G401 (cell line): ENCODE measurements at regions not wholly inside any gene's neighbourhood (a gene's known extent, or its start where the extent isn't known, plus 50 kb on each side); places are given as distances from the start of the nearest gene placed in this dataset.

ENCODE experiments used
- DNase-seq: peaks from one replicate; pipeline ENCODE4 v3.0.0-alpha.2; 2015; ENCODE audit warnings: low spot score
- in situ Hi-C: cut with HindIII; loops from 2 replicates; pipeline ENCODE4 v1.10.0; 2016; ENCODE audit warnings: low sequenced_read_pairs, mixed read lengths

- no peak for DNase-seq
- in situ Hi-C loops = no loop called here
Measured at GRCh38 chr3:148360051-148360450, 337.7 kb upstream of the AGTR1 start.

DNA sequence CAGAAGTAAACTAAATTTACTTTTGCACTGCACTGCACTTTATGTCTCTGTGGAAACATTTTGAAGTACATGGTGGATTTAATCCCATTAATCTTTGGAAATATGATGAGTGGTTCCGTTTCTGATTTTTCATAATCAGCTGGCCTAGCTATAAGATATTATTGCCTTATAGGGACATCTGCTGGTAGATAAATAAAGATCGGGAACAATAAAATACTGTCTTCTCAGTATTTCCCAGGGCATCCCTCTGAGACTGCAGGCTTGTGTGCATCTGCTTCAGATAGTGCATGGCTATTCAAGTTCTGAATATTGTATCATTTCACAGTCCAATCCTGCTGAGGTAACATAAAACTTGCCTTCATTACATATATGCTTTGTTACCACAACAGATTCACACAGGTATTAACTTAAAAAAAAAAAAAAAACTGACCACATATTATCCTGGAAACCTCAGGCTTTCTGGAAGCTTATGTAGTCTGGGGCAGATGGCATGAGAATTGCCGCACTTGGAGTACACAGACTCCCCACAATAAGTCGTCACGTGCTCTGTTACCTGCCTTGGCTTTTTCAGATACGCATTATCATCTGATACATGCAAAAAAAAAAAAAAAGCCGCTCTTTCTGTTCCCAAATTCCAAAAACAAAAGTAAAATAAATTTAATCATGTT is 330.8 kb upstream of the AGTR1 start:
- in situ Hi-C loops = no loop called here
- peak; percentile 69 for DNase-seq

GRCh38 chr3:148367756-148368155 is 329.9 kb upstream of the AGTR1 start:
- DNase-seq = no peak
- in situ Hi-C loops = no loop called here

DNA sequence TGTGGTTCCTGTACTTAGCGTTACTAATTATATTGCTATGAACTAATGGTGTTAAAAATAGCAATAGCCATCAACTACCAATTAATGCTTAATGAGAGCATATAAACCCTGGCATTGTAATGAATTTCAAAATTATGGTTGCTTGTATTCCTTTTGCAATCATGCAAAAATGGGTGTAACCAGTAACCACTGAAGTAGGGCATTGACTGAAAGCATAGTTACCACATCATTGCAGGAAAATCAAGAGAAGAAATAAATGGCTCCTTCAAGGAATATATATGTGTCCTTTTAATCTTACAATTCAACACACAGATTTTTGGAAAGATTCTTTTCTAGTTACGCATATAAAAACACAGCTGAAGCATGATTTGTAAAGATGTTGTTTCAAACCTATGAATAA is 328.3 kb upstream of the AGTR1 start:
- DNase-seq = no peak
- in situ Hi-C loops = no loop called here

GRCh38 chr3:148372206-148372875 is 325.4 kb upstream of the AGTR1 start:
- in situ Hi-C loops = no loop called here
- no peak for DNase-seq

DNA sequence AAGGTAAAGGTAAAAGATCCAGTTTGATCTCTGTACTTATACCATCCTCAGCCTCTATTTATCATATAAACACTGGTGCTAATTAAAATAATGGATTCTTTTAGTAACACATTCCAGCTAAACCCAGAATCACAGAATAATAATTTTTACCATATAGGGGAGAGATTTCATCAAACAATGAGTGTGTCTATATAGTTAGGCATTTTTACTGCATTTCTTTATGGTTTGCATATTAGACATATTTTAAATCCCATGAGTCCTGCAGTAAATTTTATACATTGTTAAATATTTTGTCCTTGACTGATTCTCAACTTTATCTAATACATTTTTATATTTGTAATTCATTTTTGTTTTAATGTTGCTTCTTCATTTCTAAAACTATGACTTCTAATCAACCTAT is 323.7 kb upstream of the AGTR1 start:
- DNase-seq = no peak
- in situ Hi-C loops = no loop called here

DNA sequence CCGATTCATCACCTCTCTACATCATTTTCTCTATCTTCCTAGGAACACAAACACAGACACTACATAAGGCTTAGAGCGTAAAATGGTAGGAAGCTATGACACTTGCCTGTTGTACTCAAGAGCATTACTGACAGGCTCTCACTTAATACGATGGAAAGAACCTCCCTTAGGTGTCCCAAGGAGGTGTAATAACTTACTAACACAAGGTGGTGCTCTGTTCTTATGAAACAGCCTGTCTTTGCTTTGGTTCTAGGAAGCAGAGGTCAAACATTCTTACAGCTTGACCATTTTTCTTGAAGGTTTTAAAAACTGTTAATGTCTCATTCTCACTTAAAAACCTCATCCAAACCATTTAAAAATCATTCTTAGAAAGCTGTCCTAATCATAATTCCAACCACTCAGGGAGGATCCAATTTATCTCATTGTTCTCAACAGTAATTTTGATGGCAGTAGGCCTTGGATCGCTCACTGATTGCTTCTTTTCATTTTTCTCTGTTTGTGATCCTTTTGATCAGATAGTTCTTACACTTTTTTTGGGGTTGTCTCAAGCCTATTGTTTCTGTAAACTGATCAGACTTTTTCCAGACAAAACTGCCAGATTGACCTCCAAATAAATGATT is 317.8 kb upstream of the AGTR1 start:
- in situ Hi-C loops = no loop called here
- DNase-seq = peak; percentile 68

DNA sequence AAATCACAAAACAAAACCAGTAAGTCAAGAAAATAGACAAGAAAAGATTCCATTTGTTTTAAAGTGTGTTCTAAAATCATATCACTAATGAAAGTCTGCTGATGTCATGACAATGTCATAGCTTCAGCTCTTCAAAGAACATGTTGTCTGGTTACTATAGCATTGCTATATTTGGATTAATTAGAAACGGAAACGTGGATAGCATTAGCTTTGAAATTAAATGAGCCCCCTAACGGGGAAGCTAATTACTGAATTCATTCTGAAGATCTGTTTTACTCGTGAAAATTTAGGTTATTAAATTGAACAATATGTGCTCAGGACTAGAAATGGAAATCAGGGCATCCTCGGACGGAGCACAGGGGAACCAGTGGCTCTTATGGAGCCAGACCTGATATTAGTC is 316.7 kb upstream of the AGTR1 start:
- no peak for DNase-seq
- in situ Hi-C loops = no loop called here

DNA sequence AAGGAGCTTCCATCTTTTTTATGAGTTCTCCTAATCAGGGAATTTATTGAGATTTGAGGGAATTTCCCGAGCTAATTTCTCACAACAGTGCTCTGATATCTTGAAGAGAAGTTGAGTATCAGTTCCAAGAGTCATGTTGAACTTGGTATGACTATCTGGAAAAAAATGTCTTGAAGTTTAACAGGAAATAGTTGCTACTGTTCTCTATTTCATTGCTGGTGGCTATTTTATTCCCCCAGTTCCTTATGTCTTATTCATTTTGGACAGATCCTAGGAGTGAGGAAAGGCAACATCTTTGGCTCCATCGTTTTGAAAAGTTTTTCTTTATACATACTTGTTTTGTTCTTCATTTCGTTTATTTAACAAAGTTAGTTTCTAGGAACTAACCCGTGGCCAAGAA is 307.8 kb upstream of the AGTR1 start:
- no peak for DNase-seq
- in situ Hi-C loops = no loop called here

GRCh38 chr3:148395821-148396220 is 301.9 kb upstream of the AGTR1 start:
- in situ Hi-C loops = no loop called here

GRCh38 chr3:148400754-148401153 is 296.9 kb upstream of the AGTR1 start:
- in situ Hi-C loops = no loop called here
- no peak for DNase-seq

More at GRCh38 chr3:148395821-148396220, 301.9 kb upstream of the AGTR1 start:
- no peak for DNase-seq

GRCh38 chr3:148408667-148409066 is 289.0 kb upstream of the AGTR1 start:
- in situ Hi-C loops = no loop called here
- no peak for DNase-seq

GRCh38 chr3:148420242-148420641 is 277.5 kb upstream of the AGTR1 start:
- in situ Hi-C loops = no loop called here
- no peak for DNase-seq

DNA sequence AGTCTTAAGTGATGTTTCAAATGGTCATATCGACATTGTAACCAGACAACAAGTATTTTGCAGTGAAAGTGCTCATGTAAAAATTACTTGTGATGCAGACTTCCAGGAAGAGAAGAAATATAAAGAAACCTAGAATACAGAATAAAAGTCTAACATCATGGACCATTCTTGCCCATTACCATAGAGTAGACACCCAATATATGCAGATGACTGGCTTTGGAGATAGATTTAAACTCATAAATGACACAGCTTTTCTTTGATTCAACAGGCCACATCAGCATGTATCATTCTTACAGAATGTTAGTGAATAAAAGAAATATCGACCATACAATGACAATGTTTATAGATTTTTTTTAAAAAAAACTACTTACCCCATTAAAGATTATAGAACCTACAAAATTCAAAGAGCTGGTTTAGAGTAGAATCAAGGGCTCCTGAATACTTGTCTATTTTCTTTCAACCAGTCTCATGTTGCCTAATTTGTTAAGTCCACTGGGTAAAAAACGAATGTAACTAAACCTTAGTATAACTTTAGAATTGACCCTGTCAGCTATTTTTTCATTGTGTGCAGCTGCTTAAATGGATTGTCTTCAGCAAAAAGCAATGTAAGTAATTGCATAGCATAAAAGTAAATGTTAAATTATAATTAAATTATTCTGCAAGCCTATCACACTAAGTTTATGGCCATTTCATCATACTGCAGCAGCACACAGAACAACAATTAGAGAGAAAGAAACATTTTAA is 268.7 kb upstream of the AGTR1 start:
- in situ Hi-C loops = no loop called here

DNA sequence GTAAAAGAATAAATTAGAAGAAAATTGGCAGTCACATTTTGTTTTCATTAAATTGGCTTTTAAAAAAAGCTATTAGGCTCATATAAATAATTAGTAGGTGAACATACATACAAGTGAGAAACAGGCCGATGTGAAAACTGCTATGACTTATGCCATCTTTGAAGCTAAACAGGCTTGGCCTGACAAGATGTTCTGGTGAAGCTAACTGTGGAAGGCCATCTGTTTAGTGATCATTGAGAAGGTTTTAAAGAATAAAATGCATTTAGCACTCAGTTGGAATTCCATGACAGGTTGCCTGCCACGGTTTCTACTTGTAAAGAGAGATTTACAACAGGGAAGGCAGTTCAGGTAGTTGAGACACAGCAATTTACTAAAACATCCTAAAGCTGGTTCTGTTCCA is 264.0 kb upstream of the AGTR1 start:
- in situ Hi-C loops = no loop called here
- DNase-seq = peak; percentile 62

More for the DNA sequence above, 268.7 kb upstream of the AGTR1 start:
- DNase-seq = no peak

DNA sequence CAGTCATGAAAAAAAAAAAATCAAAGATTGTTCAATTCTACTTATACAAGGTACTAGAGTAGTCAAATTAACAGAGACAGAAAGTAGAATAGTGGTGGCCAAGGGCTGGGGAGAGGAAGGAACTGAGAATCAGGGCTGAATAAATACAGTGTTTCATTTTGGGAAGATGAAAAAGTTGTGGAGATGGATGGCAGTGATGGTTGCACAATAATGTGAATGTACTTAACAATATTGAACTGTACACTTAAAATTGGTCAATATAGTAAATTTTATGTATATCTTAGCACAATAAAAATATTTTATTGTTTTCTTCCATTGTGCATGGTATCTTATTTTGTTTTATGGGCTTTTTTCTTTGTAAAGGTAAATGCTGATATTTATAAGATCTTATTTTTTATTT is 262.2 kb upstream of the AGTR1 start:
- in situ Hi-C loops = no loop called here
- DNase-seq = no peak

GRCh38 chr3:148439254-148439822 is 258.4 kb upstream of the AGTR1 start:
- DNase-seq = no peak
- in situ Hi-C loops = no loop called here

GRCh38 chr3:148441191-148441590 is 256.5 kb upstream of the AGTR1 start:
- in situ Hi-C loops = no loop called here
- no peak for DNase-seq

DNA sequence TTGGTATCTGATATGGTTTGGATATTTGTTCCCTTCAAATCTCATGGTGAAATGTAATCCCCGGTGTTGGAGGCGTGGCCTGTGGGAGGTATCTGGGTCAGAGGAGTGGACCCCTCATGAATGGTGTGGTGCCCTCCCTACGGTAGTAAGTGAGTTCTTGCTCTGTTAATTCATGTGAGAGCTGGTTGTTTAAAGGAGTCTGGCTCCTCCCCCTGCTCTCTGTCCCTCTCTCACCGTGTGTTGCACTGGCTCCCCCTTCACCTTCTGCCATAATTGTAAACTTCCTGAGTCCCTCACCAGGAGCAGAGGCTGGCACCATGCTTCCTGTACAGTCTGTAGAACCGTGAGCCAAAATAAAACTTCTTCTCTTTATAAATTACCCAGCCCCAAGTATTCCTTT is 246.9 kb upstream of the AGTR1 start:
- in situ Hi-C loops = no loop called here
- DNase-seq = no peak

GRCh38 chr3:148451969-148452368 is 245.7 kb upstream of the AGTR1 start:
- DNase-seq = no peak
- in situ Hi-C loops = no loop called here
